H1 (cell line): ENCODE measurements at regions not wholly inside any gene's neighbourhood (a gene's known extent, or its start where the extent isn't known, plus 50 kb on each side); places are given as distances from the start of the nearest gene placed in this dataset.

Experiments used
- CTCF ChIA-PET: fragments of 300-600 bp; sonication (Branson Sonifier 250); formaldehyde crosslinking; loops from one replicate; lab custom pipeline; 2021; ENCODE audit not compliant: partially characterized antibody; lab: Charles Lee
- POLR2A ChIA-PET: fragments of 300-600 bp; sonication (Branson Sonifier 250); formaldehyde crosslinking; loops from one replicate; lab custom pipeline; 2021; ENCODE audit warnings: inconsistent platforms; ENCODE audit not compliant: partially characterized antibody; lab: Charles Lee
- DNase-seq, 2 experiments: peaks; one replicate each; pipeline versions ENCODE4 v3.0.0 to v3.0.0-alpha.2; 2010 to 2022; ENCODE audit warnings: low spot score in 2 of 2, low read depth in 1 of 2, mixed read lengths in 1 of 2
- FAIRE-seq: peaks from 2 replicates; lab custom pipeline; 2011; peaks lifted over from hg19 to GRCh38; lab: Jason Lieb, UNC
- H2AFZ ChIP-seq: 2 replicates; pipeline ENCODE4 v1.8.1; 2012; ENCODE audit warnings: low read length, inconsistent platforms
- H2AK5ac ChIP-seq: 2 replicates; pipeline ENCODE4 v1.6.1; 2013; ENCODE audit warnings: low read depth, low read length
- H2BK120ac ChIP-seq: replicated peaks from 2 replicates; pipeline ENCODE3; 2013; ENCODE audit warnings: low read depth, low read length, inconsistent platforms
- H2BK12ac ChIP-seq: 2 replicates; pipeline ENCODE4 v1.6.1; 2013; ENCODE audit warnings: low read depth, low read length
- H2BK15ac ChIP-seq: 2 replicates; pipeline ENCODE4 v1.6.1; 2013; ENCODE audit warnings: low read length
- H2BK20ac ChIP-seq: 2 replicates; pipeline ENCODE4 v1.6.1; 2013; ENCODE audit warnings: low read length
- H2BK5ac ChIP-seq: 2 replicates; pipeline ENCODE4 v1.6.1; 2013; ENCODE audit warnings: low read depth, low read length
- H3K14ac ChIP-seq: 2 replicates; pipeline ENCODE4 v1.6.1; 2013; ENCODE audit warnings: inconsistent platforms; ENCODE audit not compliant: insufficient read length
- H3K18ac ChIP-seq: 2 replicates; pipeline ENCODE4 v1.6.1; 2013; ENCODE audit warnings: low read length; ENCODE audit errors: extremely low read depth
- H3K23ac ChIP-seq: 2 replicates; pipeline ENCODE4 v1.6.1; 2013; ENCODE audit warnings: inconsistent platforms; ENCODE audit not compliant: insufficient read length
- H3K23me2 ChIP-seq: 2 replicates; pipeline ENCODE4 v1.6.1; 2013; ENCODE audit warnings: low read depth, low read length
- H3K27ac ChIP-seq: 2 replicates; pipeline ENCODE4 v1.6.1; 2011; ENCODE audit warnings: low read depth, low read length, inconsistent platforms
- H3K27me3 ChIP-seq, 4 experiments: replicated peaks in 1 of 4; 1 replicate in 1 of 4; 2 replicates in 3 of 4; pipeline versions ENCODE4 v1.6.1 to v1.8.1; 2011 to 2013; ENCODE audit warnings: low read length in 3 of 4, mild to moderate bottlenecking in 3 of 4, inconsistent platforms in 2 of 4, mixed read lengths in 2 of 4, moderate library complexity in 1 of 4; ENCODE audit not compliant: control insufficient read depth in 3 of 4, insufficient read depth in 3 of 4; ENCODE audit errors: extremely low read depth in 1 of 4
- H3K36me3 ChIP-seq, 4 experiments: 2 replicates each; pipeline versions ENCODE4 v1.6.1 to v1.8.1; 2011 to 2013; ENCODE audit warnings: mild to moderate bottlenecking in 4 of 4, low read length in 3 of 4, moderate library complexity in 2 of 4, control low read depth in 1 of 4, inconsistent platforms in 1 of 4; ENCODE audit not compliant: insufficient read depth in 4 of 4, control insufficient read depth in 2 of 4
- H3K4ac ChIP-seq: replicated peaks from 2 replicates; pipeline ENCODE3; 2013; ENCODE audit warnings: low read length, low read depth, mixed read lengths, inconsistent platforms; ENCODE audit not compliant: insufficient read length
- H3K4me1 ChIP-seq, 4 experiments: replicated peaks in 1 of 4; 1 replicate in 1 of 4; 2 replicates in 3 of 4; pipeline versions ENCODE4 v1.6.1 to v1.8.1; 2011 to 2013; ENCODE audit warnings: low read length in 3 of 4, inconsistent platforms in 2 of 4, mixed read lengths in 1 of 4; ENCODE audit not compliant: insufficient read depth in 4 of 4, control insufficient read depth in 3 of 4
- H3K4me2 ChIP-seq, 2 experiments: 2 replicates each; pipeline versions ENCODE4 v1.6.1 to v1.8.1; 2011 to 2013; ENCODE audit warnings: low read depth in 2 of 2, low read length in 2 of 2, control low read depth in 1 of 2, inconsistent platforms in 1 of 2, mild to moderate bottlenecking in 1 of 2; ENCODE audit not compliant: insufficient read depth in 1 of 2
- H3K4me3 ChIP-seq, 4 experiments: fragments of 200-600, 300-600 bp in 1 of 4; sonication (generic), shearing (Covaris generic), sonication (Bioruptor Twin) in 1 of 4; 2 replicates each; pipeline versions ENCODE4 v1.5.1 to v1.8.1; 2011 to 2016; ENCODE audit warnings: low read length in 4 of 4, low read depth in 3 of 4, control low read depth in 2 of 4, inconsistent platforms in 2 of 4, mild to moderate bottlenecking in 2 of 4, mixed read lengths in 1 of 4, moderate library complexity in 1 of 4; ENCODE audit not compliant: insufficient read depth in 2 of 4; ENCODE audit errors: extremely low read depth in 1 of 4
- H3K56ac ChIP-seq: replicated peaks from 2 replicates; pipeline ENCODE3; 2013; ENCODE audit warnings: low read depth, mild to moderate bottlenecking, mixed read lengths, low read length, inconsistent platforms; ENCODE audit not compliant: insufficient read length
- H3K79me1 ChIP-seq: 2 replicates; pipeline ENCODE4 v1.6.1; 2013; ENCODE audit warnings: low read depth, low read length, control low read depth
- H3K79me2 ChIP-seq, 2 experiments: 2 replicates each; pipeline versions ENCODE4 v1.6.1 to v1.8.1; 2012 to 2013; ENCODE audit warnings: low read length in 2 of 2, mild to moderate bottlenecking in 2 of 2, inconsistent platforms in 1 of 2; ENCODE audit not compliant: insufficient read depth in 2 of 2, control insufficient read depth in 1 of 2
- H3K9ac ChIP-seq, 4 experiments: replicated peaks in 1 of 4; 1 replicate in 1 of 4; 2 replicates in 3 of 4; pipeline versions ENCODE4 v1.6.1 to v1.8.1; 2011 to 2013; ENCODE audit warnings: low read depth in 3 of 4, low read length in 3 of 4, control low read depth in 2 of 4, mild to moderate bottlenecking in 2 of 4, moderate library complexity in 2 of 4, inconsistent platforms in 1 of 4; ENCODE audit errors: extremely low read depth in 1 of 4
- H3K9me3 ChIP-seq, 2 experiments: 2 replicates each; pipeline versions ENCODE4 v1.6.1 to v1.8.1; 2012 to 2013; ENCODE audit warnings: mild to moderate bottlenecking in 2 of 2, moderate library complexity in 2 of 2, control low read depth in 1 of 2, inconsistent platforms in 1 of 2, low read depth in 1 of 2, low read length in 1 of 2, mixed read lengths in 1 of 2; ENCODE audit not compliant: insufficient read depth in 2 of 2
- H4K20me1 ChIP-seq, 2 experiments: replicated peaks in 1 of 2; 2 replicates each; pipeline versions ENCODE3 to v1.8.1; 2011 to 2013; ENCODE audit warnings: inconsistent platforms in 2 of 2, low read length in 2 of 2, mild to moderate bottlenecking in 1 of 2; ENCODE audit not compliant: insufficient read depth in 2 of 2, control insufficient read depth in 1 of 2
- H4K5ac ChIP-seq: 2 replicates; pipeline ENCODE4 v1.6.1; 2013; ENCODE audit warnings: low read length, low read depth, mixed read lengths, inconsistent platforms; ENCODE audit not compliant: insufficient read length
- H4K8ac ChIP-seq: 2 replicates; pipeline ENCODE4 v1.8.0; 2013; ENCODE audit warnings: mild to moderate bottlenecking, moderate library complexity, low read length, inconsistent platforms; ENCODE audit not compliant: insufficient read depth; ENCODE audit errors: extremely low read depth
- H4K91ac ChIP-seq: replicated peaks from 2 replicates; pipeline ENCODE3; 2013; ENCODE audit warnings: low read length, mixed read lengths, inconsistent platforms; ENCODE audit not compliant: insufficient read length
- CBX8 ChIP-seq: fragments of 300-800, 300-1000 bp; sonication (generic); IDR thresholded peaks from 2 replicates; pipeline ENCODE4 v1.7.1; 2016; ENCODE audit warnings: low read depth, low read length, borderline replicate concordance
- CEBPB ChIP-seq: IDR thresholded peaks from 2 replicates; pipeline ENCODE4 v1.6.1; 2012; ENCODE audit warnings: low read depth, low read length
- HDAC2 ChIP-seq, 2 experiments: fragments of 300-600 bp in 1 of 2; sonication (generic) in 1 of 2; IDR thresholded peaks; 2 replicates each; pipeline ENCODE4 v1.6.1; 2011 to 2012; ENCODE audit warnings: low read depth in 2 of 2, low read length in 2 of 2, mild to moderate bottlenecking in 2 of 2, moderate library complexity in 2 of 2, borderline replicate concordance in 1 of 2, inconsistent platforms in 1 of 2
- KDM5A ChIP-seq: fragments of 200-600 bp; IDR thresholded peaks from 2 replicates; pipeline ENCODE4 v1.7.1; 2012; ENCODE audit warnings: mild to moderate bottlenecking, low read length, inconsistent platforms, mixed read lengths
- NANOG ChIP-seq: IDR thresholded peaks from 2 replicates; pipeline ENCODE4 v1.6.1; 2011; ENCODE audit warnings: low read length, low read depth, mild to moderate bottlenecking, inconsistent platforms; ENCODE audit not compliant: insufficient read depth, poor library complexity, severe bottlenecking
- POU5F1 ChIP-seq: IDR thresholded peaks from 2 replicates; pipeline ENCODE4 v1.6.1; 2011; ENCODE audit warnings: low read depth, mild to moderate bottlenecking, low read length, moderate library complexity
- RAD21 ChIP-seq, 2 experiments: IDR thresholded peaks in 1 of 2; conservative IDR thresholded peaks in 1 of 2; 2 replicates each; pipeline ENCODE4 v1.6.1; 2011; ENCODE audit warnings: low read depth in 2 of 2, low read length in 2 of 2, improper control_type of control experiment in 1 of 2, inconsistent platforms in 1 of 2, mild to moderate bottlenecking in 1 of 2, moderate library complexity in 1 of 2
- RNF2 ChIP-seq: fragments of 200-900, 300-1000 bp; sonication (generic); IDR thresholded peaks from 2 replicates; pipeline ENCODE4 v1.7.1; 2016; ENCODE audit warnings: borderline replicate concordance, low read depth, mild to moderate bottlenecking, antibody characterized with exemption, low read length; ENCODE audit not compliant: poor library complexity, severe bottlenecking; ENCODE audit errors: missing control alignments
- SUZ12 ChIP-seq: fragments of 200-600 bp; sonication (generic); IDR thresholded peaks from 2 replicates; pipeline ENCODE4 v1.6.1; 2012; ENCODE audit warnings: mild to moderate bottlenecking, inconsistent platforms, low read length, moderate library complexity, mixed read lengths
- TBP ChIP-seq: IDR thresholded peaks from 2 replicates; pipeline ENCODE4 v1.6.1; 2011; ENCODE audit warnings: low read depth, low read length, improper control_type of control experiment
- WGBS, 2 experiments: shearing (Covaris generic) in 1 of 2; methylation state at CpG; one replicate each; pipeline versions ENCODE4 v1.1.6 to v1.1.7; 2013 to 2015; ENCODE audit warnings: low lambda C conversion rate in 2 of 2, mixed read lengths in 2 of 2, inconsistent platforms in 1 of 2, low coverage in 1 of 2, missing lambda C conversion rate in 1 of 2; ENCODE audit not compliant: insufficient replicate concordance in 2 of 2, insufficient coverage in 1 of 2, insufficient read length in 1 of 2; ENCODE audit errors: extremely low coverage in 1 of 2, missing lambda C conversion rate in 1 of 2; 5-methylcytosine and 5-hydroxymethylcytosine counted together

GRCh38 chr7:45358287-45358686, 200.7 kb downstream of the RAMP3 start:
- H3K36me3 ChIP-seq, result no peaks in the 10 kb centered on the region
- no peaks in the 10 kb centered on the region for H3K4me1 ChIP-seq
- no peak overlapping the region for H2AK5ac ChIP-seq
- H4K20me1 ChIP-seq, result no peaks in the 10 kb centered on the region
- H2BK20ac ChIP-seq, result no peak overlapping the region
- no peak overlapping the region for H4K8ac ChIP-seq
- no peak overlapping the region for H3K4me2 ChIP-seq
- no peak overlapping the region for H3K27ac ChIP-seq
- H2BK120ac ChIP-seq, result no peak overlapping the region
- no peaks in the 10 kb centered on the region for H3K9me3 ChIP-seq
- no peaks in the 10 kb centered on the region for H3K79me2 ChIP-seq
- no peak overlapping the region for H2BK5ac ChIP-seq
- H3K79me1 ChIP-seq, result no peaks in the 10 kb centered on the region
- no peak overlapping the region for H2AFZ ChIP-seq
- H3K56ac ChIP-seq, result no peak overlapping the region
- no peak overlapping the region for H2BK12ac ChIP-seq
- H3K9ac ChIP-seq, result no peak overlapping the region
- no peak overlapping the region for H3K14ac ChIP-seq
- no peak for TF ChIP-seq CBX8
- no peak for TF ChIP-seq KDM5A
- no peak for TF ChIP-seq RAD21 (IDR thresholded peaks at IDR 0.05 in 1 of 2, conservative IDR thresholded peaks at IDR 0.05 in 1 of 2; ENCODE audit: low read depth in 2 of 2, low read length in 2 of 2)
- TF ChIP-seq CEBPB, result no peak
- no peak for TF ChIP-seq SUZ12
- TF ChIP-seq TBP, result no peak
- no peak for TF ChIP-seq NANOG
- TF ChIP-seq RNF2, result no peak
- TF ChIP-seq HDAC2 (IDR thresholded peaks at IDR 0.05; ENCODE audit: borderline replicate concordance in 1 of 2, low read depth in 2 of 2, low read length in 2 of 2), result no peak
- TF ChIP-seq POU5F1, result no peak
- DNase-seq, result no peak
- no peaks in the 10 kb centered on the region for H3K23me2 ChIP-seq
- H4K5ac ChIP-seq, result no peak overlapping the region
- no peak overlapping the region for H3K23ac ChIP-seq
- H3K27me3 ChIP-seq, result no peaks in the 10 kb centered on the region
- no peak overlapping the region for H2BK15ac ChIP-seq
- WGBS, 2 experiments, result 97% methylated on average over 3 of the region's 3 CpGs; no CpG with 5 or more reads in 1 of the 2 experiments
- no peak for FAIRE-seq
- CTCF ChIA-PET, result no interaction called here
- H3K18ac ChIP-seq, result no peak overlapping the region
- H3K4me3 ChIP-seq, result no peak overlapping the region
- POLR2A ChIA-PET, result no interaction called here
- H4K91ac ChIP-seq, result no peak overlapping the region
- no peak overlapping the region for H3K4ac ChIP-seq
